Nephron progenitor cell (in vitro differentiated cells): ENCODE measurements at regions not wholly inside any gene's neighbourhood (a gene's known extent, or its start where the extent isn't known, plus 50 kb on each side); places are given as distances from the start of the nearest gene placed in this dataset.

Experiments
- DNase-seq: peaks from one replicate; pipeline ENCODE4 v3.0.0; 2021
- H3K27ac Mint-ChIP-seq: 2 replicates; pipeline ENCODE4 v1.8.0; 2021; ENCODE audit warnings: mild to moderate bottlenecking, moderate library complexity, mixed read lengths
- H3K27me3 Mint-ChIP-seq: 2 replicates; pipeline ENCODE4 v1.8.0; 2021; ENCODE audit warnings: mild to moderate bottlenecking, low read depth, mixed read lengths; ENCODE audit not compliant: poor library complexity
- H3K36me3 Mint-ChIP-seq: 2 replicates; pipeline ENCODE4 v1.8.0; 2021; ENCODE audit warnings: low read depth, mixed read lengths
- H3K4me1 Mint-ChIP-seq: 2 replicates; pipeline ENCODE4 v1.8.0; 2021; ENCODE audit warnings: mixed read lengths
- H3K4me3 Mint-ChIP-seq: 2 replicates; pipeline ENCODE4 v1.8.0; 2021; ENCODE audit warnings: mild to moderate bottlenecking, moderate library complexity, mixed read lengths
- H3K9me3 Mint-ChIP-seq: 2 replicates; pipeline ENCODE4 v1.8.0; 2021; ENCODE audit warnings: mild to moderate bottlenecking, moderate library complexity, mixed read lengths
- CTCF ChIP-seq: fragments of 200-600 bp; sonication (generic); IDR thresholded peaks from 2 replicates; pipeline ENCODE4 v1.5.0; 2021; ENCODE audit warnings: antibody characterized with exemption

GRCh38 chr7:68730964-68731363 is 867.3 kb upstream of the AUTS2 start:
- no peak for TF ChIP-seq CTCF
- peaks cover 7% of the 10 kb centered on the region for H3K9me3 Mint-ChIP-seq
- no peaks in the 10 kb centered on the region for H3K36me3 Mint-ChIP-seq
- DNase-seq: no peak
- H3K27ac Mint-ChIP-seq: no peak overlapping the region
- peaks cover 13% of the 10 kb centered on the region for H3K4me1 Mint-ChIP-seq
- H3K4me3 Mint-ChIP-seq: no peak overlapping the region
- peaks cover 18% of the 10 kb centered on the region for H3K27me3 Mint-ChIP-seq

GRCh38 chr7:68733219-68734153 is 864.8 kb upstream of the AUTS2 start:
- no peak for TF ChIP-seq CTCF
- no peak for DNase-seq
- Mint-ChIP-seq H3K36me3 (no peaks in the 10 kb centered on the region), H3K27me3 (peaks cover 34% of the 10 kb centered on the region), H3K4me1 (peaks cover 6% of the 10 kb centered on the region), H3K4me3 (no peak overlapping the region), H3K27ac (no peak overlapping the region), H3K9me3 (peaks cover 9% of the 10 kb centered on the region)

GRCh38 chr7:68734431-68734830 is 863.8 kb upstream of the AUTS2 start:
- DNase-seq: no peak
- Mint-ChIP-seq H3K27ac (no peak overlapping the region), H3K9me3 (peaks cover 9% of the 10 kb centered on the region), H3K27me3 (peaks cover 35% of the 10 kb centered on the region), H3K4me3 (no peak overlapping the region), H3K4me1 (peaks cover 6% of the 10 kb centered on the region), H3K36me3 (no peaks in the 10 kb centered on the region)
- no peak for TF ChIP-seq CTCF

- no peak for DNase-seq
- H3K27ac Mint-ChIP-seq: no peak overlapping the region
- no peaks in the 10 kb centered on the region for H3K4me1 Mint-ChIP-seq
- peaks cover 9% of the 10 kb centered on the region for H3K9me3 Mint-ChIP-seq
- no peak for TF ChIP-seq CTCF
- H3K27me3 Mint-ChIP-seq: peaks cover 26% of the 10 kb centered on the region
- no peaks in the 10 kb centered on the region for H3K36me3 Mint-ChIP-seq
- no peak overlapping the region for H3K4me3 Mint-ChIP-seq
These were observed 859.0 kb upstream of the AUTS2 start for GRCh38 chr7:68739306-68739705.

- H3K4me3 Mint-ChIP-seq: no peak overlapping the region
- no peak overlapping the region for H3K27ac Mint-ChIP-seq
- H3K4me1 Mint-ChIP-seq: no peaks in the 10 kb centered on the region
- no peaks in the 10 kb centered on the region for H3K9me3 Mint-ChIP-seq
- H3K36me3 Mint-ChIP-seq: no peaks in the 10 kb centered on the region
- no peaks in the 10 kb centered on the region for H3K27me3 Mint-ChIP-seq
- DNase-seq: no peak
- TF ChIP-seq CTCF: no peak
These were observed 854.2 kb upstream of the AUTS2 start for GRCh38 chr7:68744036-68744435.
